ENCODE measurements at regions not wholly inside any gene's neighbourhood (a gene's known extent, or its start where the extent isn't known, plus 50 kb on each side); places are given as distances from the start of the nearest gene placed in this dataset.

- no peak for DNase-seq (ENCODE audit: low read depth in 1 of 2, low spot score in 2 of 2)
- Histone ChIP-seq H2BK120ac (replicated peaks; ENCODE audit: low read depth, low read length) (no peak overlapping the region), H3K4me3 (ENCODE audit: extremely low read depth in 1 of 4, insufficient read depth in 2 of 4, low read depth in 3 of 4, low read length in 4 of 4) (no peak overlapping the region), H3K4ac (replicated peaks; ENCODE audit: insufficient read length, low read depth, low read length) (no peak overlapping the region), H3K79me2 (ENCODE audit: control insufficient read depth in 1 of 2, insufficient read depth in 2 of 2, low read length in 2 of 2) (no peaks in the 10 kb centered on the region), H3K18ac (ENCODE audit: extremely low read depth, low read length) (no peak overlapping the region), H4K20me1 (replicated peaks in 1 of 2; ENCODE audit: control insufficient read depth in 1 of 2, insufficient read depth in 2 of 2, low read length in 2 of 2) (no peaks in the 10 kb centered on the region), H3K9ac (replicated peaks in 1 of 4; ENCODE audit: extremely low read depth in 1 of 4, low read depth in 3 of 4, low read length in 3 of 4) (no peak overlapping the region), H3K4me2 (ENCODE audit: insufficient read depth in 1 of 2, low read depth in 2 of 2, low read length in 2 of 2) (no peak overlapping the region), H2BK12ac (ENCODE audit: low read depth, low read length) (no peak overlapping the region), H3K36me3 (ENCODE audit: control insufficient read depth in 2 of 4, insufficient read depth in 4 of 4, low read length in 3 of 4) (no peaks in the 10 kb centered on the region), H2AK5ac (ENCODE audit: low read depth, low read length) (no peak overlapping the region), H4K8ac (ENCODE audit: extremely low read depth, insufficient read depth, low read length) (no peak overlapping the region), H3K27ac (ENCODE audit: low read depth, low read length) (no peak overlapping the region), H3K4me1 (replicated peaks in 1 of 4; ENCODE audit: control insufficient read depth in 3 of 4, insufficient read depth in 4 of 4, low read length in 3 of 4) (peaks cover 1 to 18% (median 9%) of the 10 kb centered on the region in 4 experiments; a peak in 6 of 7 replicates), H3K14ac (ENCODE audit: insufficient read length) (no peak overlapping the region), H2BK15ac (ENCODE audit: low read length) (no peak overlapping the region), H3K23me2 (ENCODE audit: low read depth, low read length) (no peaks in the 10 kb centered on the region), H2AFZ (ENCODE audit: low read length) (no peak overlapping the region), H3K9me3 (ENCODE audit: insufficient read depth in 2 of 2, low read depth in 1 of 2, low read length in 1 of 2) (no peaks in the 10 kb centered on the region), H4K5ac (ENCODE audit: insufficient read length, low read depth, low read length) (no peak overlapping the region), H3K56ac (replicated peaks; ENCODE audit: insufficient read length, low read depth, low read length) (no peak overlapping the region), H2BK20ac (ENCODE audit: low read length) (no peak overlapping the region), H3K79me1 (ENCODE audit: low read depth, low read length) (no peaks in the 10 kb centered on the region), H3K27me3 (replicated peaks in 1 of 4; ENCODE audit: control insufficient read depth in 3 of 4, extremely low read depth in 1 of 4, insufficient read depth in 3 of 4, low read length in 3 of 4) (peaks cover 0 to 3% (median 0%) of the 10 kb centered on the region in 4 experiments; a peak in 1 of 7 replicates), H2BK5ac (ENCODE audit: low read depth, low read length) (no peak overlapping the region), H4K91ac (replicated peaks; ENCODE audit: insufficient read length, low read length) (no peak overlapping the region), H3K23ac (ENCODE audit: insufficient read length) (no peak overlapping the region)
- no peak for FAIRE-seq
- ChIA-PET POLR2A (ENCODE audit: partially characterized antibody) (interaction anchor here (1.1 to 1.3 kb wide), 2 partner anchors 78 to 234 kb away, joined by 3 read pairs; partner anchors contain the start of gene GADD45G), CTCF (ENCODE audit: partially characterized antibody) (interaction anchor here (0.7 to 1.7 kb wide), 2 partner anchors 236 to 263 kb away, joined by 3 to 5 read pairs; no protein-coding TSS in a partner anchor)
- WGBS, 2 experiments (ENCODE audit: extremely low coverage in 1 of 2, insufficient coverage in 1 of 2, insufficient read length in 1 of 2, insufficient replicate concordance in 2 of 2, low coverage in 1 of 2, low lambda C conversion rate in 2 of 2, missing lambda C conversion rate in 1 of 2), result 90% methylated on average over 6 of the region's 6 CpGs; no CpG with 5 or more reads in 1 of the 2 experiments
- no peak for TF ChIP-seq SP2 (IDR thresholded peaks at IDR 0.05; ENCODE audit: low read length)
- no peak for TF ChIP-seq TAF1 (IDR thresholded peaks at IDR 0.05; ENCODE audit: low read depth, low read length)
- TF ChIP-seq CREB1 (IDR thresholded peaks at IDR 0.05), result no peak
These were observed 233.8 kb downstream of the GADD45G start for GRCh38 chr9:89838621-89839020.

Data from H1 (cell line).